GM18517 (cell line): ENCODE measurements at regions not wholly inside any gene's neighbourhood (a gene's known extent, or its start where the extent isn't known, plus 50 kb on each side); places are given as distances from the start of the nearest gene placed in this dataset.

ENCODE experiments used
- ATAC-seq: cut with Tn5 transposase; IDR thresholded peaks from one replicate; pipeline ENCODE4 v1.9.1; 2021; ENCODE audit warnings: mild to moderate bottlenecking, moderate library complexity; ENCODE audit not compliant: unreplicated experiment

GRCh38 chrX:42530027-42530426 is 247.9 kb downstream of the PPP1R2C start:
- ATAC-seq: no peak

DNA sequence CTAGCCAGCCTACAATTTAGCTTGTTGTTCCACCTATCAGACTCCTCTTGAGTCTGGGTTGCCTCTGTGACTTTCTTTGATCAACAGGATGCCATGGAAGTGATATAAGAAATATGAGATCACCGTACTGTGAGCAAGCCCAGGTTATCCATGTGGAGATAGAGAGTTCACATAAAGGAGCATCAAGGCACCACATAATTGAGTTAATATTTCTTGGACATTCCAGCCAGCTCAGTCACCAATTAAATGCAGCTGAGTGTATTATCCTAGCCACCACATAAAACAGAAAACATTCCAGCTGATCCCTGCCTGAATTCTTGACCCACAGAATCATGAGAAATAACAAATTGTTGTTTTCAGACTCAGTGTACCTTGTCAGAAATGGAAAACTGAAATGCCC is 253.6 kb downstream of the PPP1R2C start:
- no peak for ATAC-seq

GRCh38 chrX:42519666-42520231 is 258.2 kb downstream of the PPP1R2C start:
- ATAC-seq: no peak

GRCh38 chrX:42515939-42516338 is 262.0 kb downstream of the PPP1R2C start:
- ATAC-seq: no peak

DNA sequence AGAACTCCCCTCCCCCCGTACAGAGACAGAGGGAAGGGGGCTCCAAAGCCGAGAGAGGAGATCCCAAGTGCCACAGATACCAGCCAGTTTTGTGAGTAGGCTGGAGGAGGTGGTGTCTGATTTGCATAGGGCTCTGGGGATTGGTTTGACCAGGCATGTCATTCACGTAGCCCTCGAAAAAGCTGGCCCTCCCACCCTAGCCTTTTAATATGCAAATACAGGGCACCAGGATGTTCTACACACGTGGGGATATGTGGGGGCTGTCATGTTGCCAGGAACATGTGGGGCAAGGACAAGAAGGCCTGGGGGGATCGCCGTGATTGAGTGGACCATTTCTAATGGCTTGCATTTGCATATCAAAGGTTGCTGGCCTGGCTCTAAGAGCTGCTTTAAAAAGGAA is 272.9 kb downstream of the PPP1R2C start:
- no peak for ATAC-seq

DNA sequence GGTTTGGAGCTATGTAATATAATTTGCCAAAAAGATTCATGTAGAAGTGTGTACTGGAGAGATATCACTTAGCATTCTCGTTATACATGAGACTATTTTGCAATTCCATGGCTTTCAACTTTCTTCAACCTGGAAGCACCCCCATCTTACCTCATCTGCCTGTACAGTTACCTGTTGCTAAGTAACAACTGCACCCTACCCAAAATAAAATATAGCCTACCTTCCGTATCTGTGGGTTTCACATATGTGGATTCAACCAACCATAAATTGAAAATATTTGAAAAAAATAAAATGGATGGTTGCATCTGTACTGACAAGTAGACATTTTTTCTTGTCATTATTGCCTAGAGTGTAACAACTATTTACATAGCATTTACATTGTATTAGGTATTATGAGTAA is 278.3 kb downstream of the PPP1R2C start:
- ATAC-seq: no peak

DNA sequence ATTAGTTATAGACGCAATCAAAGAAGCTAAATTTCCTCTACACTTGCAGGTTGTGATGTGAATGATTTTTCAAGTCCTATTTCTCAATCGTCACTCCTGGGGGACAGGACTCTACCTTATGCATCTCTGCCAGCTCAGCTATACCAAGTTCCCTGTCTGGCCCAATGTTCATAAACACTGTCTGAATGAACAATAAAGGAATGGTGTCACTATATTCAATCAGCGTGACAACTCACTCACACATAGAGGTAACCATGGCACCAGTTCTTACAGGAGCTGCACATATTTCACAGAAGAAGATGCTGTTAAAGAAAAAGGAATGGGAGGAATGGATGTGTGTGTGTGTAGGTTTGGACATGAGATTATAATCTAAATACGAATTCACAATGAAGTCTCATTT is 280.6 kb downstream of the PPP1R2C start:
- ATAC-seq: no peak

- ATAC-seq: no peak
Measured at GRCh38 chrX:42496239-42496638, 281.7 kb downstream of the PPP1R2C start.

DNA sequence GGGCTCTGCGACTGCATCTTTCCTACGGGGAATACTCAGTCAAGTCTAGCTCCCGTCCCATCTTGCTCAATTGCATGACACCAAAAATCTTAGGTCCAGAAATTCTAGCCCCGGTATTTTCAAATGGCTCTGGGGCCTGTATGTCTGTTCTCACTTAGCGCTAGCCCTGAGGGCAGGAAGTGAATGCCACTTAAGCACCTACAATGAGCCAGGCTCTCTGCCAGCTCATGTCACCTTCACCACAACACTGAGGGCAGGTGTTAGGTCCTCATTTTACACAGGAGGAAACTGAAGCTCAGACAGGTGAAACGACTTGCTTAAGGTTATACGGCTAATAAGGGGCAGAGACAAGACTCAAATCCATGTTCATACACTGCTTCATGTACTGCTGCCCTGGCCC is 282.8 kb downstream of the PPP1R2C start:
- ATAC-seq: no peak

DNA sequence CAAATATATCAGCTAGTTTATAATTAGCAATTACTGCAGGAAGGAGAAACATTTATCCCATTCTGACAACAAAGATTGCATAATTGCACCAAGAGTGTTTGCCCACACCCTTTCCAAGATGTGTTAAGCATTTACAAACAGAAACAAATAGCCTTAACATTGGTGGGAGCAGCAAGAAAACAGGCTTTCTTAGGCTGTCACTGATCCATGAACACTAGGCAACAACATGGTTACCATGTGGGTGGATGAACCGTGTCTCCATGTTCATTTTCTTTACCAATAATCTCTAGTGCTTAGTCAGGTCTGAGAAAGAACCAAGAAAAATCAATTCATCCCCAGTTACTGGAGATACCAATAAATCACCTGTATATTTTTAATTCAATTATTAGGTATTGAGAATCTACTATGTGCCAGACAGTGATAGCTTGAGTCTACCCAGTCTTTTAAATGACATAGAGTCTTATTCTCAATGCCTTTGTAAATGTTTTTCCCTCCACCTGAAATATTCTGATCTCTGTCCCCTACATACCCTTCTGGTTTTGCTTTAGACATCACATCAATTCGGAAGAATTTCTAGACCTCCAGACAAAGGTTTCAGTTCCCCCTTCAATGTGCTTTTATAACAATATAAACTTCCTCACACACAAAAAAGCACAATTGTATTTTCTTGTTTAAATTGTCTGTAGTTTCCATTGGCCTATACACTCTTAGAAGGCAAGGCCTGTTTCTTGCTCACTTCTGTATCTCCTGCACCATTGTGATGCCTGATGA is 286.6 kb downstream of the PPP1R2C start:
- no peak for ATAC-seq

- ATAC-seq: no peak
Measured at GRCh38 chrX:42490111-42490510, 287.9 kb downstream of the PPP1R2C start.

DNA sequence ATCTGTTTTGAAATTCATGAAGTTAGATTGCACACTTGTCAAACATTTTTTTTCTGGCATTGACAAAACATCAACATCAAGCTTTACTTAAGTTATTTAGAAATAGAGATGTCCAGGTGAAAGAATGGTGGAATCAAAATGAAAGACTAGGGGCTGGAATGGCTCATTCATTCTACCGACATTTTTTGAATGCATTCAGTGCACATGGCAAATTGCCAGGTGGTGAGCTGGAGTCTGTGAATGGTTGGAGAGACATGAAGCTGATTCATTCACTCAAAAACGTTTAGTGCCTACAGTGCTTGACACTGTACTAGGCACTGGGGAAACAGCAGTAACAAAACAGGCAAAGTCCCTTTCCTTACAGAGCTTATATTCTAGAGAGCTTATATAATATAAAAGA is 292.4 kb downstream of the PPP1R2C start:
- no peak for ATAC-seq

GRCh38 chrX:42484233-42484632 is 293.7 kb downstream of the PPP1R2C start:
- ATAC-seq: no peak

DNA sequence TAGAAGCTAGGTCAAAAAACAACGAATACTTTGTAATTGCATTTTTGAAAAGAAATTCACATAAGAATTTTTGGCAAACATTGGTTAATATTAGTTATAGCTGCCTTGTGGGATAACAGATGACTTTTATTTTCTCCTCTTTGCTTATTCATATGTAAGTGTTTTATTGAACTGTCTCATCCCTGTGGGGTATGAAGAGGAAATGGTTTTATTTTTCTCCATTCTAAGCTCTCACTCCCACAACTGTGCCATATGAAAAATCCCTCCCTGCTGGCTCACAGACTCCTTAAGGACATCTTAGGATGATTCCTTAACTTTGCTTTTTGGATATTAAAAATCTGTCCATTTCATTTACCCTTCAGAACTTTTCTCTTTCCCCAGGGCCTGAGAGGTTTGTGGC is 300.6 kb downstream of the PPP1R2C start:
- no peak for ATAC-seq

GRCh38 chrX:42472727-42473126 is 305.2 kb downstream of the PPP1R2C start:
- ATAC-seq: no peak

- ATAC-seq: no peak
Measured at GRCh38 chrX:42466332-42467046, 311.5 kb downstream of the PPP1R2C start.

GRCh38 chrX:42465821-42466220 is 312.1 kb downstream of the PPP1R2C start:
- no peak for ATAC-seq

DNA sequence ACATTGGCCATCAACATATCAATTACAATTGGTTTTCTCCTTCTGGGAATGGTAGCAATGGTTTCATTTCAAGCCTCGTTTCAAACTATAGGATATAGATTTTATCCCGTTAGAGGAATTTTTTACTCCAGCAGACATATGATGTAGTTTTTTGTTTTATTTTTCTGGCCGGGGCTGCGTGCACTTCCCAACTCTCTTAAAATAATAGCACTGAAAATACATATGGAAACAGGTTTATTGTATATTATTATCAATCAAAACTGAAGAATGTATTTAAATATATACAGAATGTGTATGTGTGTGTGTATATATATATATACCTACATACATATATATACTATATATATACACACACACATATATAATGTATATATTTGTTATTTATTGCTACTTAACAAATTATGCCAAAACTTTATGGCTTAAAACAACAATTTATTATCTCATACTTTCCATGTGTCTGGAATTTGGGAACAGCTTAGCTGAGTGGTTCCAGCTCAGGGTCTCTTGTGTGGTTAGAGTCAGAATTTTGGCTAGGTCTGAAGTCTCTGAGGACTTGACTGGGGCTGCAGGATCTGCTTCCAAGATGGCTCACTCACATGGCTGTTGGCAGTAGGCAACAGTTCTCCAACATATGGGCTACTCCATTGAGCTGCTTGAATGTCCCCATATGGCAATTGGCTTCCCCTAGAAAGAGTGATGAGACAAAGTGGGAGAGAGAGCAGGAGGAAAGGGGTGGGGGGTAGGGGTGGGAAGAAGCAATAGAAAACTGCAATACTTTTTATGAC is 314.1 kb downstream of the PPP1R2C start:
- ATAC-seq: no peak

- no peak for ATAC-seq
Measured at GRCh38 chrX:42462917-42463316, 315.0 kb downstream of the PPP1R2C start.

GRCh38 chrX:42460706-42461105 is 317.3 kb downstream of the PPP1R2C start:
- ATAC-seq: no peak

- no peak for ATAC-seq
Measured at GRCh38 chrX:42459735-42460134, 318.2 kb downstream of the PPP1R2C start.
